ENCODE measurements at regions not wholly inside any gene's neighbourhood (a gene's known extent, or its start where the extent isn't known, plus 50 kb on each side); places are given as distances from the start of the nearest gene placed in this dataset.
"Not testable (repeated sequence)": the region's sequence is repeated elsewhere in the genome, so short reads cannot be mapped to it uniquely, and the experiment has no call there.

DNA sequence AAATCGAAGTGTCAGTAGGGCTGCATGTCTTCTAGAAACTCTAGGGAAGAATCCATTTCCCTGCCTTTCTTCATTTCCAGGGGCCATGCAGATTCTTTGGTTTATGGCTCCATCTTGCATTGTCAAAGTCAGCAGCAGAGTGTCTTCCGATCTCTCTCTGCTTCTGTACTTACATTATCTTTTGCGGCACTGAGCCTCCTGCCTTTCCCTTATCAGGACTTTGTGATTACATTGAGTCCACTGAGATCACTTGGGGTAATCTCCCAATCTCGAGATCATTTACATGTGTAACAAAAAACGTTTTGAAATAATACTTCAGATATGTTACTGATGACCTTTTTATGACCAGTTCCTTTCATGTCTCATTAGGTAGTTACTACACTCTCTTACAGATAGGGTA, 695.9 kb downstream of the NSUN3 start:
- FAIRE-seq (no peak), DNase-seq (ENCODE audit: extremely low spot score, insufficient read length, low read depth) (no peak)

DNA sequence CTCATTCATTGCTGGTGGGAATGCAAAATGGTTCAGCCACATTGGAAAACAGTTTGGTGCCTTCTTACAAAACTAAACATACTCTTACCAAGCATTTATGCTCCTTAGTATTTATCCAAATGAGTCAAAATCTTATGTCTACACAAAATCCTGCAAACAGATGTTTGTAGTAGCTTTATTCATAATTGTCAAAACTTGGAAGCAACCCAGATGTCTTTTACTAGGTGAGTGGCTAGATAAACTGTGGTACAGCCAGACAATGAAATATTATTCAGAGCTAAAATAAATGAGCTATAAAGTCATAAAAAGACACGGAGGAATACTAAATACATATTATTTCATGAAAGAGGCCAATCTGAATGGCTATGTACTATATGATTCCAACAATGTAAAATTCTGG, 709.5 kb downstream of the NSUN3 start:
- no peak for FAIRE-seq
- no peak for DNase-seq (ENCODE audit: extremely low spot score, insufficient read length, low read depth)

DNA sequence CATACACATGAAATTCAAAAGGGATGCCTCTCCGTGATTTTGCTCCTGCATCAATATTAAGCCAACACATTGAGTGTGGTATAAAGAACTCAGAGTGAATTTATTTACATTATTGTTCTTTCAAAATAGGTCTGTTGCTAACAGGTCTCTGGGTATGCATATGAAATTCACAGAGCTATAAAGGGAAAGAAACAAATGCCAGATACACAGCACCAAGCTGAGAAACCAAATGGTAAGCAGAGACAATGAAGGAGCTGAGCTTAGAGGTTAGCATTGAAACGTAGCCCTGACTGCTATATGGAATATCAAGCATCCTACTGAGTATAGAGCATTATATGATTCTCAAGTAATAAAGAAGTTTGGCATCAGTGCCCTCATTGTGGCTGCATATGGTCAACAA, 712.9 kb downstream of the NSUN3 start:
- FAIRE-seq (no peak), DNase-seq (ENCODE audit: extremely low spot score, insufficient read length, low read depth) (no peak)

DNA sequence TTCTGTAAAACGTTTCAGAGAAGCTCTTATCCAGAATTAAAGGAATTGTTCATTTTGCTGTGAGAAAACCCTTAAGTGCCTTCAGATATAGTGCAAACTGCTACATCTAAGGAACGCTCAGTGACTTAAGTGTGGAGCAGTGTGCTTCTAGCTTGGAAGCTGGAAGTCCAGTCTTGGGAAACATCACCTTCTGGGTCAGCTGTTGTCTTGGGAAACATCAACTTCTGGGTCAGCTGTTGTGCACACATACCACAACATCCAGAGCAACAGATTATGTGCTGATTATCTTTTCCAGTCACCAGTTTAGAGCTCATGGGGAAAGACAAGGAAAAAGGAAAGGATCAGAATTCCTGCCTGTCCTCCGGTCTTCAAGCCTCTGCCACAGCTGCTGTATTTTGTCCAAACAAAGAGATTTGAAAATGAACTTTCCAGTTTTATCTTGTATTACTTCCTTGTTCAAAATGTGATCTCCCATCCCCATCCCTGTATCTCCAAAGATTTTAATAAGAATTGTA, 713.6 kb downstream of the NSUN3 start:
- FAIRE-seq (no peak), DNase-seq (ENCODE audit: extremely low spot score, insufficient read length, low read depth) (no peak)

DNA sequence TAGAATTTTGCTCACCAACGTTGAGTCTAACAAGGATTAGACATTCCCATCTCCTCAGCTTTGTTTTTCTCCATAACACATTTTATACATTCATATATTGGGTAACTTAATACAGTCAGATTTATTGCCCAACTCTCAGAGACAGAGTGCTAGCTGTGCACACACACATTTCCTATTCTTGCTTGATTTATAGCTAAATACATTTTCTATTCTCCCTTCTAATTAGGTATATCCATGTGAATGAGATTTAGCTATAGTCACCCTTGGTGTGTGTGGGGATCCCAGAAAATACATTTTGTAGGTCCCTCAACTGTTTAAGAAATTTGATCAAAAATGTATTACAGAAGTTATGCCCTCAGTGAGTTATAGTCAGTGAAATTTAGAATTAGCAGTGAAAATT, 715.4 kb downstream of the NSUN3 start:
- FAIRE-seq (no peak), DNase-seq (ENCODE audit: extremely low spot score, insufficient read length, low read depth) (no peak)

DNA sequence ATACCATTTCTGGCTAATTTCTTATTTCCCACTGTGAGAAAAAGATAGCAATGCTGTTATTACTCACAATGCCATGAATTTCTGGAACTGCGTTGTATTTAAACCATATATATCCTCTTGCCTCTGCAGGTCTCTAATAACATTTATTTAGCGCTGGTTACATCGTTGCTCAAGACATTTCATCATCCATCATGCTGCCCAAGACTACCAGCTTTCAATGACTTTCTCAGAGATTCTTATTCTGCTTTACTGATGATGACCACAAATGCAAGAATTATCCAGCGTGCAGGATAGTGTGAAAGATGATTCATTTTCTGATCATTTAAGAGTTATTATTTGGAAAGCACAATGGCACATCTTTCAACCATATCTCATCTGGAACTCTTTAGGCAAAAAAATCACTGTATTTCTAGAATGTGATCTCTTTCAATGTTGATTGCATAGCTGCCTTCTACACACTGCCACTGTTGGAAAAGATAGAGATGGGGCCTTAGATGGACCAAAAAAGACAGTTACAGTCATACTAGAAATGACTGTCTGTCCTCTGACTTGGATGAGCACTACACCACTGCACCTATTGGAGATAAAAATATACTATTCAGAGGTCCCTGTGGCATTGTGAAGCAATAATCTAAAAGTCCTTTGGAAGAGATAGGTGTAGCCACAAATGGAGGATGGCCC, 716.1 kb downstream of the NSUN3 start:
- no peak for FAIRE-seq
- no peak for DNase-seq (ENCODE audit: extremely low spot score, insufficient read length, low read depth)

DNA sequence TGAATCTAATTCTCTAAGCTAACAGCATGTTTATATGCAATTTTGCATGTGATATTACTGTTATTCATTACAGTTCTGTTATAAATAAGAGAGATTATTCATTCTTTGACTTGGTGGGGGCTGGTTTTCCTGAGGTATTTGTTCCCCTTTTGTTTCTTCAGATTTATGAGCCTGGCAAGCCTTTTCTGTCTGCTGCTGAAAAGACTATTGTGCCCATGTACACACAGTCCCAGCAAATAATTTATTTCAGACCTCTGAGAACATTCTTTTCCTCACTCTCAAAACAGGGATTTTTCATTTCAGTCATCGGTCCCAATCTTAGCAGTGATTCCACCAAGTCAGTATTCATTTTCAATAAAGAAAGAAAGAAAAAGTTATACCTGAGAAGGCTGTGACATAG, 716.8 kb downstream of the NSUN3 start:
- FAIRE-seq (no peak), DNase-seq (ENCODE audit: extremely low spot score, insufficient read length, low read depth) (no peak)

DNA sequence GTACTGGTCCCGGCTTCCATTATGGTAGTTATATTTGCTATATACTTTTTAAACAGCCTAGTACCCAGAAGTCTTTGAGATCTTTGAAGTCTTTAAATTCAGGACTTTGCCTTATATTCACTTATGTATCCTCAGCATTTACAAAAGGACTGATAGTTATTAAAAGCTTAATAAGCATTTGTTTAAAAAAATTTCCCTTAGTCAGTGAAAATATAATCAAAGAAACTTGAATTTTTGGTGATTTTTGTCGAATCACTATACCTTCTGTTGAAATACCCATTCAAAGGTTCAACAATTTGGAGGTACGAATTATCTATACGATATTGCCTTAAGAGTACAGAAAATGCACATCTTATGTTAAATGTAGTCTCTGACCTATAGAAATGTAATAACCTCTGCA, 721.4 kb downstream of the NSUN3 start:
- DNase-seq (ENCODE audit: extremely low spot score, insufficient read length, low read depth) (no peak), FAIRE-seq (no peak)

DNA sequence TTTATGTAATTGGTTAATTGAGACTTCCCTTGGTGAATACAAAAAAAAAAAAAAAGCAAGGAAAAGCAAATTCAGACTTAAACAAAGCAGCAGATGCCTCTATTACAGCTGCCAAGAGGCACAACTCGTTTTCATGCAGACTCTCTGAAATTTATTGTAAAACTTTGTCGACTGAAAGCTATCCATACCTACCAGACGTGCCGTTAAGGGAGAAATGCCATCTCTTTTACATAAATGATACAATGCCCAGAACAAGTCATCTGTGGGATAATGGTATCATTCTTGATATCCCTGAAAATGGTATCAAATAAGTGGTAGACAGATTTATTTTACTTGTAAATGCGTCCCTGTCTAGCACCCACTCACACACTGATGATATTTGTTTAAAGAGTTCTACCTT, 724.2 kb downstream of the NSUN3 start:
- FAIRE-seq (no peak), DNase-seq (ENCODE audit: extremely low spot score, insufficient read length, low read depth) (no peak)

DNA sequence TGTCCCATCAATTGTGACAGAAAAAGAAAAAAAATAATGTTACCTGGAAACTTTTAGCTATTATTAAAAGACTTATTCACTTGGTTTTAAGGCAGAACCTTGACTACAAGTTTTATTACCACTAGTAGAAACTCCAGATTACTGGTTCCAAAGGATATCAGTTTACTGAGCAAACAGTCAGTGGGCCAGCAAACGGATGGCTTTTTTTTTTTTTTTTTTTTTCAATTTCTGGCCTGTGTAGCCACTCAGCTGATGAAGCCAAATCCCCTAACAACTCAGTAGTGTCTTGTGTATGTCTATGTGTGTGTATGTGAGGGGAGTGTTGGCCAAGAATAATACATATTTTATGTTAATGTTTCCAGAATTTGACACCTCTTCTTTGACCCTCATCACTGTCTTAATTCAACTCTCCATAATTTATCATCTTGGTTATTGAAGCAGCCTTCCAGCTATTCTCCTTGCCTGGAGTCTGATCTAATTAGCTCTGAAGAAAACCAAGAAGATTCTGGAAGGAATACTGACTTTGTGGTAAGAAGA, 724.9 kb downstream of the NSUN3 start:
- FAIRE-seq = no peak
- DNase-seq (ENCODE audit: extremely low spot score, insufficient read length, low read depth) = no peak

DNA sequence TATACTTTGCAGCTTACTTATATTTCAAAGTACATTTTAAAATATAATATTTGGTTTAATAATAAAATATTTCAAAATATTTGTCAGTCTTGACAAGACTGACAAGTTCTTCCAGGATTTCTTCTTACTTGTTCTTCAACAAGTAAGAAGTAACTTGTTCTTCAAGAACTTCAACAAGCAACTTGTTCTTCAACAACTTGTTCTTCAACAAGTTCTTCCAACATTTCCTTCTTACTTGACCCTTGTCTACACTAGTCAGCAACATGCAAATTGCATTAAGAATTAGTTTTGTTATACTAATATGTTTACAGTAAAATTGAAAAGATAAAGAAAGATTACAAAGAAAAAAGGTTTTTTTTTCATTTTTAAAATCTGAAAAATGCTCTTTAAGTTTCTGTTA, 731.7 kb downstream of the NSUN3 start:
- FAIRE-seq = no peak

DNA sequence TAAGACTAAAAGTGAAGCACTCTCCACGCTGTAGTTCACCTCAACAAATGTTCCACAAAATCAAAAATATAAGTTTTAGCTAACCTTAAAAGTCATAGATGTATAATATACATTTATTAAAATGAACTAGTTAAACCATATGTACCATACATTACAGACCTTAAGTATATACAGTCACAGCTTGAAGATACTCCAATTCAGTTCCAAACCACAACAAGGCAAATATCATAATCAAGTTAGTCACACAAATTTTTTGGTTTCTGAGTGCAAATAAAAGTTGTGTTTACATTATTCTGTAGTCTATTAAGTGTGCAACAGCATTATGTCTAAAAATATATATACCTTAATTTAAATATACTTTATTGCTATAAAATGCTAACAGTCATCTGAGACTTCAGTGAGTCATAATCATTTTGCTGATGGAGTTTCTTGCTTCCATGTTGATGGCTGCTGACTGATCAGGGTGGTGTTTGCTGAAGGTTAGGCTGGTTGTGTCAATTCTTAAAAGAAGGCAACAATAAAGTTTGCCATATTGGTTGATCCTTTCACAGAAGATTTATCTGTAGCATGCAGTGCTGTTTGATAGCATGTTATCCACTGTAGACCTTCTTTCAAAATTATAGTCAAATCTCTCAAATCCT, 736.7 kb downstream of the NSUN3 start:
- no peak for FAIRE-seq
- no peak for DNase-seq (ENCODE audit: extremely low spot score, insufficient read length, low read depth)

More for the DNA sequence above, 731.7 kb downstream of the NSUN3 start:
- DNase-seq (ENCODE audit: extremely low spot score, insufficient read length, low read depth) = no peak

DNA sequence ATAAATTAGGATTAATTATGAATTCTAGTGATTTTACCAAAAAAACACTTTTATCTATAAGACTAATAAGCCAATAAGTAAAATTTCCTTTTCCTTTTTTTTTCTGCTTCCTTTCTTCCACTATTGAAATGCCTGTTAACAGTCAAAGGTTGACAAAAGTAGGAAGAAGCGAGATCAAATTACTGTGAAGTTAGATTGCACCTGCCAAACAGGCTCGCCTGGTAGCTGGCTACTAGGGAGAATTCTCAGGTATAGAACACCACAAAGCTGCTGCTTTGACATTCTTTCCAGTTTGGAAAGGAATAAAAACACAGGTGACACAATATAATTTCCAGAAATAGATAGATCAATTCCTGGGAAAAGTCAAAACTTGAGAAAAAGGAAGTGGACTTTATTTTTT, 749.0 kb downstream of the NSUN3 start:
- DNase-seq (ENCODE audit: extremely low spot score, insufficient read length, low read depth) (no peak), FAIRE-seq (no peak)

DNA sequence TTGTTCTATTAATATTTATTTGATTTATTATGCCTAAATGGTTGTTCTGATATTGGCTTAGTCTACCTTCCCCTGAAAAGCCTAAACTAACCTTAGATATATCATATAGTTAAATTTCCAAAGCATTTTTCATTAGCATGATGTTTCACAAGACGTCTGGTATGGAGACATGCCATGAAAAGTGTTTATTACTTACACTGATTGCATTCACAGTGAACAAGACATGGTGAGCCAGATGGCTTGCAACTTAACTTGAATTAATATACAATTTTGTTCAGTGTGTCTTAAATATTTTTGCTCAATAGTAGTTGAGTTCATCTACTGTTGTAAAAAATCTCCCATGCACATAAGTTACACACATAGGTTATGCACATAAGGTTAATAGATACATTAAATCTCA, 758.4 kb downstream of the NSUN3 start:
- FAIRE-seq (no peak), DNase-seq (ENCODE audit: extremely low spot score, insufficient read length, low read depth) (no peak)

DNA sequence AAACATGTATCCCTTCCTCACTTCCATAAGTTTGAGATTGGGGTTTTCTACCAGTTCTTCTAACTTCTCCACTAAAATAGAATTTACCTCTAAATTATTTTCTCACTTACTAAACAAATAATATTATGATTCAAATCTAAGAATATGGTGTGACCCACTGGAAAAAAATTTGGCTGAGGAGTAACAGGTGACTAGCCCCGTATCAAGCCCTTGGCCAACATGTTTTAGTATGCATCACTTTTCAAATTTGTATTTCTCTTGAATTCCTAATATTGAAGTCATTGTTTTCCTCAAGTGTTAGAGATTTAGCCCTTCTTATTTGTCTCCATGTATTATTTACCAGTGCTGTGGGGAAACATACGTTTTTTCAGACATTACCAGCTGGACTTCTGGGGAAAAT, 759.4 kb downstream of the NSUN3 start:
- no peak for FAIRE-seq
- no peak for DNase-seq (ENCODE audit: extremely low spot score, insufficient read length, low read depth)

DNA sequence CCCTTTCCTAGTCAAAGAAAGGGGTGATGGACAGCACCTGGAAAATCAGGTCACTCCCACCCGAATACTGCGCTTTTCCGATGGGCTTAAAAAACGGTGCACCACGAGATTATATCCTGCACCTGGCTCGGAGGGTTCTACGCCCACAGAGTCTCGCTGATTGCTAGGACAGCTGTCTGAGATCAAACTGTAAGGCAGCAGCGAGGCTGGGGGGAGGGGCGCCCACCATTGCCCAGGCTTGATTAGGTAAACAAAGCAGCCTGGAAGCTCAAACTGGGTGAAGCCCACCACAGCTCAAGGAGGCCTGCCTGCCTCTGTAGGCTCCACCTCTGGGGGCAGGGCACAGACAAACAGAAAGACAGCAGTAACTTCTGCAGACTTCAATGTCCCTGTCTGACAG, 783.4 kb downstream of the NSUN3 start:
- DNase-seq (ENCODE audit: extremely low spot score, insufficient read length, low read depth); FAIRE-seq: not testable (repeated sequence)

DNA sequence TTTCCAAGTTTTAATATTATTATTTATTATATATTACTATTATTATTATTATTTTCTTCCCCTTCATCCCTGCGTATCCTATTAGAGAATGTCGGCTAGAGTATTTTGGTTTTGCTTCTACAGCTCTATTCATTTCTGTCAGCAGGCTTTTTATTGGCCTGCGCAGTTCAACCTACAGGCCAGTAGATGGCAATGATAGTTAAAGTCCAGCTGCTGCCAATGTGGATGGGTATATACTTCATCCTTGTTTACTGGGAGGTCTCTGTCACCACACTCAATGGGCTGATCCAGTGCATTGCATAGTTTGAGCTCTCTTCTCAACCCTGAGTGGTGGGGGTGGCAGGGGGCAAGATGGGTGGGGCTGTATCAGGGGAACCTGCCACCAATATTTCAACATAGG, 799.8 kb downstream of the NSUN3 start:
- no peak for DNase-seq (ENCODE audit: extremely low spot score, insufficient read length, low read depth)
- FAIRE-seq = no peak

DNA sequence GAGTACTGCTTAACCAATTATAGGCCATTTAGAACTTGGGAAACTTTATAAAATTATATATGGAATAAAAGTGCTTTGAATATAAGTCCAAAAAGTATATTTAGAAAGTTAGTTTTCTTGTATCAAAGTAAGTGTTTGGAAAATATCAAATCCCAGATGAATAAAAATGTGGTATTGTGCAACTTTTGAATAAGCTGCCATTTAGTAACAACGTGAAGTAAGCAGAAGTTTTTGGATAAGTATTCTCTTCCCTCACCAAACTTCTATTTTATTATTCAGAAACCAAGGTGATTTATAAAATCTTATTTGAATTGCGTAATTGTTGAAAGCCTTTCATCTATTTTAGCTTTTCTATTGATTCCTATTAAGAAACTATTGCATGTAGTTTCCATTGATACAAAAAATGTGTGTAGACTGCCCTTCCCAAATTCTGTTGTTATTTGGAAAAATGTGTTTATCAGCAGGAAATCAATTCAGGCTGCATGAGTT, 806.2 kb downstream of the NSUN3 start:
- FAIRE-seq = no peak
- no peak for DNase-seq (ENCODE audit: extremely low spot score, insufficient read length, low read depth)

DNA sequence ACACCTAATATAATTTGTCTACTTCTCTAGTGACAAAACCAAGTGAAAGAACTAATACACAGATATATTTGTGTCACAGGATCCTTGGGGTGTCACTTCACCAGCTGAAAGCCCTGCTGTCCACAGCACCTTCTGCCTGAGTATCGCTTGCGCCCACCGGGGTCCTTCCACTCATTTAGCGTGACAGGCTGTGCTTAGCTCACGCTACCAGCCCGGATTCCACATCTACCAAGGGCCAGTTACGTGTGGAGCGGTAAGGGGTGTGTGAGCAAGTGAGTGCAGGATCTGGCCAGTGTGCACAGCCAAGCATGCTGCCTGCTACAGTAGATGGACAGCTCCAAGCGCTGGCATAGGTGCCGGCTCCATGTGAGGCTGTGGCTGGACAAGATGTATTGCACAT, 810.9 kb downstream of the NSUN3 start:
- DNase-seq (ENCODE audit: extremely low spot score, insufficient read length, low read depth) (no peak), FAIRE-seq (no peak)

DNA sequence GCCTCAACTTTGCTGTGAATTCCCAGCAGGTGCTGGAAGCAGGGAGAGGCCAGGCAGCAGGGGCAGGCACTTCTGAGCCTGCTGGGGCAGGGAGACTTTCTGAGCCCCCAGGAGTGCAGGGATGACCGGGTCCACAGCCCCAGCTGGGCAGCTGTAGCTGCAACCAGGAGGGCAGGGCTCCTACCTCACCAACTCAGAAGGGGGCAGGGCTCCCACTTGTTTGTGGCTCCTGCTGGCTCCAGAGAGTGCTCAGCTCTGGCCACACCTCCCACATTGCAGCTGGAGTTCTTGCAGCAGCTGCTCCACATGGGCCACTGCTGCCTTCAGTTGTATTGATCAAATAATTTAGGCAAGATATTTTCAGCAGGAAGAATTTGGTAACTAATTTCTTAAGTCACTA, 812.3 kb downstream of the NSUN3 start:
- no peak for DNase-seq (ENCODE audit: extremely low spot score, insufficient read length, low read depth)
- FAIRE-seq = no peak

DNA sequence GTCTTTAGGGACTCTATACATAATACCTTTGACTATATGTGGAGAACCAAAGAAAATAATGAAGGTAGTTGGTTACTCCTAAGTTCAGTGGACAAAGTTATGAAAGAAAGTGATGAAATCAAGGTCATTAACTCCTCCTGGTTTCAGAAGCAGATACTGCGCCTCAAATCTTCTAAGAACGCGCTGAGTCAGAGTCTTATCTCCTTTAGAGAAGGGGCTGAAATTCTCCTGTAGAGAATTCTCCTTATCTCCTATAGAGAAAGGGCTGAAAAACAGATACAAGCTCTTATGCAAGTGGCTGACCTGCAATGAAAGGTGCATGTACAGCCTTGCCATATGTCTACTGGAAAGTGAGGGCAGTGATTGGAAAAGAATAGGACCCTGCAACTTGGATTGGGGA, 824.2 kb downstream of the NSUN3 start:
- no peak for FAIRE-seq
- DNase-seq (ENCODE audit: extremely low spot score, insufficient read length, low read depth) = no peak

DNA sequence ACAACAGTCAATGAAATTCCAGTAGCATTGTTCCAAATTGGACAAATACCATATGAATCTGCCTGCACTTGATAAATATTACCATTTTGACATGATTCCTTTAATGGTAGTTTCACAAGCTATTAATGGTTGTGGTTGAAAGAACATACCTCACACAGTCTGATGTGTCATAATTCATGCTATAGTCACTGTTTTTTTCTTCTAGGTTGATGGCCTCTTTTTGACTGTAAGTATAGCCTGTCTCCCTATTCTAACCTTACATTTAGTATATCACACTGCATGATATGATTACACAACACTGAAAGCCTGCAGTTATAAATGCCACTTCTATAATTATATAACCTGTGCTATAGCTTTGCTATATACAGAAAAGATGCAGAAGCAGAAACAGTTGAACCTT, 834.1 kb downstream of the NSUN3 start:
- DNase-seq (ENCODE audit: extremely low spot score, insufficient read length, low read depth) (no peak), FAIRE-seq (no peak)
